ENCODE measurements at regions not wholly inside any gene's neighbourhood (a gene's known extent, or its start where the extent isn't known, plus 50 kb on each side); places are given as distances from the start of the nearest gene placed in this dataset.

DNA sequence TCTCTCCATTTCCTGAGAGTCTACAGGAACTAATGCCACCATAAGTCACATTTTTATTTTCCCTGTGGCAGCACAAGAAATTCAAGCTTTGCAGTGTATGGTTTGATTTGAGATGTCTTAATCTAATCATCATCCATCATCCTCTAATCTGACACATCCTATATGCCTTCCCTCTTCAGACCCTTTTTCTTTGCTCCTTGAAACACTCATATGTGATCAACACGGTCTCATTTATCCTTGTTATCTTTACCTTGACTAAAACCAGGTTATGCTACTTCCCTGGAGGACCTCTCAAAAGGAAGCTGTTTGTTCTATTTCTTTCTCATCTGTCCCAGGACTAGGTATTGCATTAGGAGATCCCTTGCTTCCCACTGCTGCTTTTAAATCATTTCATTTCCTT, 146.9 kb upstream of the MRPS30 start:
- no TSS peak for BruUV-seq (replicated peaks)
- H3K36me3 Mint-ChIP-seq (ENCODE audit: insufficient read depth, unreplicated experiment): no peaks in the 10 kb centered on the region
- no peaks in the 10 kb centered on the region for H3K4me1 Mint-ChIP-seq (ENCODE audit: low read depth, unreplicated experiment)
- DNase-seq: no peak
- TF ChIP-seq, protein P1, sequence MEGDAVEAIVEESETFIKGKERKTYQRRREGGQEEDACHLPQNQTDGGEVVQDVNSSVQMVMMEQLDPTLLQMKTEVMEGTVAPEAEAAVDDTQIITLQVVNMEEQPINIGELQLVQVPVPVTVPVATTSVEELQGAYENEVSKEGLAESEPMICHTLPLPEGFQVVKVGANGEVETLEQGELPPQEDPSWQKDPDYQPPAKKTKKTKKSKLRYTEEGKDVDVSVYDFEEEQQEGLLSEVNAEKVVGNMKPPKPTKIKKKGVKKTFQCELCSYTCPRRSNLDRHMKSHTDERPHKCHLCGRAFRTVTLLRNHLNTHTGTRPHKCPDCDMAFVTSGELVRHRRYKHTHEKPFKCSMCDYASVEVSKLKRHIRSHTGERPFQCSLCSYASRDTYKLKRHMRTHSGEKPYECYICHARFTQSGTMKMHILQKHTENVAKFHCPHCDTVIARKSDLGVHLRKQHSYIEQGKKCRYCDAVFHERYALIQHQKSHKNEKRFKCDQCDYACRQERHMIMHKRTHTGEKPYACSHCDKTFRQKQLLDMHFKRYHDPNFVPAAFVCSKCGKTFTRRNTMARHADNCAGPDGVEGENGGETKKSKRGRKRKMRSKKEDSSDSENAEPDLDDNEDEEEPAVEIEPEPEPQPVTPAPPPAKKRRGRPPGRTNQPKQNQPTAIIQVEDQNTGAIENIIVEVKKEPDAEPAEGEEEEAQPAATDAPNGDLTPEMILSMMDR (IDR thresholded peaks at IDR 0.05; ENCODE audit: insufficient read depth in 1 of 2, low read depth in 1 of 2, low read length in 1 of 2, severe bottlenecking in 1 of 2, unreplicated experiment in 1 of 2): no peak
- H3K9me3 ChIP-seq: no peaks in the 10 kb centered on the region
- no peaks in the 10 kb centered on the region for H3K4me1 ChIP-seq
- H3K36me3 ChIP-seq (ENCODE audit: control insufficient read depth, insufficient read depth, low read length): no peaks in the 10 kb centered on the region
- intact Hi-C loops (cut with micrococcal nuclease; ENCODE audit: unreplicated experiment): no loop called here
- no peaks in the 10 kb centered on the region for H3K27me3 ChIP-seq (replicated peaks; ENCODE audit: control insufficient read depth, insufficient read depth, low read length)
- no peak overlapping the region for H3K27ac Mint-ChIP-seq (ENCODE audit: unreplicated experiment)
- no peak overlapping the region for H3K4me3 ChIP-seq (ENCODE audit: low read depth, low read length)
- no peaks in the 10 kb centered on the region for H3K27me3 Mint-ChIP-seq (ENCODE audit: insufficient read depth, unreplicated experiment)
- H3K9me3 Mint-ChIP-seq (ENCODE audit: unreplicated experiment): peaks cover 25% of the 10 kb centered on the region
- CTCF ChIA-PET: no interaction called here
- POLR2A ChIA-PET: no interaction called here
- H3K4me3 Mint-ChIP-seq (ENCODE audit: unreplicated experiment): no peak overlapping the region

DNA sequence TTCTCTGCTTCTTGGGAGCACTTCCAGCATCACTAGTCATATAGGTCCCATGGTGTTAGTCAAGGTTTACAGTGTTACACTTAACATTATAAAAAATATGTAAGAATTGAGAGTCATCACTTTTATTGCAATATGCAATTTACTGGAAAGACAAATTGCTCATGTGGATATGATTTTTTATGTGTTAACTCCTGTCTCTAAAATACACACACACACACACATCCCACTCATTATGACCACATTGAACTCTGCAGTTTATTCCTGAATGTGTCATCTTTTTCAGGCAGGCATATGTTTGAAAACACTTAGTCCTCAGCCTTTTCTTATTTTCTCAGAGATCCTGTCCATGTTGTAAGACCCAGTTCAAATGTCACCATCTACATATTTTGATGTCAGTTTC, 148.5 kb upstream of the MRPS30 start:
- ChIA-PET CTCF (no interaction called here), POLR2A (no interaction called here)
- H3K27me3 ChIP-seq (replicated peaks; ENCODE audit: control insufficient read depth, insufficient read depth, low read length): no peaks in the 10 kb centered on the region
- no peak overlapping the region for H3K4me3 ChIP-seq (ENCODE audit: low read depth, low read length)
- H3K27ac Mint-ChIP-seq (ENCODE audit: unreplicated experiment): no peak overlapping the region
- no peaks in the 10 kb centered on the region for H3K4me1 Mint-ChIP-seq (ENCODE audit: low read depth, unreplicated experiment)
- intact Hi-C loops (cut with micrococcal nuclease; ENCODE audit: unreplicated experiment): no loop called here
- no peak for DNase-seq
- no peaks in the 10 kb centered on the region for H3K4me1 ChIP-seq
- no peaks in the 10 kb centered on the region for H3K27me3 Mint-ChIP-seq (ENCODE audit: insufficient read depth, unreplicated experiment)
- no peaks in the 10 kb centered on the region for H3K36me3 ChIP-seq (ENCODE audit: control insufficient read depth, insufficient read depth, low read length)
- H3K36me3 Mint-ChIP-seq (ENCODE audit: insufficient read depth, unreplicated experiment): no peaks in the 10 kb centered on the region
- peaks cover 4% of the 10 kb centered on the region; the same call in 1 of the 2 replicates for H3K9me3 ChIP-seq
- TF ChIP-seq, protein P1 (IDR thresholded peaks at IDR 0.05; ENCODE audit: insufficient read depth in 1 of 2, low read depth in 1 of 2, low read length in 1 of 2, severe bottlenecking in 1 of 2, unreplicated experiment in 1 of 2): no peak
- H3K9me3 Mint-ChIP-seq (ENCODE audit: unreplicated experiment): peaks cover 36% of the 10 kb centered on the region
- H3K4me3 Mint-ChIP-seq (ENCODE audit: unreplicated experiment): no peak overlapping the region
- BruUV-seq (replicated peaks): no TSS peak

DNA sequence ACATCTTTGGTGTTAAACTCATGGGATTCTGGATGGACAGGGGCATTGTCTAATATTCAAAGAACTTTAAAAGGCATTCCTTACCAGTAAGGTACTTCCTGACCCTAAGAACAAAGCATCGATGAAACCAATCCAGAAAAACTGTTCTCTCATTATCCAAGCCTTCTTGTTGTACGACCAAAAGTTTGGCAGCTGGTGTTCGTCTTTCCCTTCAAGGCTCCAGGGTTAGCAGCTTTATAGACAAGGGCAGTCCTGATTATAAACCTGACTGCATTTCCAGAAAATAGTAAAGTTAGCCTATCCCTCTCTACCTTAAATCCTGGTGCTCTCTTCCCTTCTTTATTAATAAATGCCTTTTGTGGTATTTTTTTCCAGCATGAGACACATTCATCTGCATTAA, 149.4 kb upstream of the MRPS30 start:
- POLR2A ChIA-PET: no interaction called here

More for the DNA sequence above, 149.4 kb upstream of the MRPS30 start:
- peaks cover 4% of the 10 kb centered on the region; the same call in 1 of the 2 replicates for H3K9me3 ChIP-seq
- no peak for DNase-seq
- Mint-ChIP-seq H3K27ac (ENCODE audit: unreplicated experiment) (no peak overlapping the region), H3K4me1 (ENCODE audit: low read depth, unreplicated experiment) (no peaks in the 10 kb centered on the region), H3K4me3 (ENCODE audit: unreplicated experiment) (no peak overlapping the region), H3K9me3 (ENCODE audit: unreplicated experiment) (peaks cover 43% of the 10 kb centered on the region), H3K27me3 (ENCODE audit: insufficient read depth, unreplicated experiment) (no peaks in the 10 kb centered on the region), H3K36me3 (ENCODE audit: insufficient read depth, unreplicated experiment) (no peaks in the 10 kb centered on the region)
- TF ChIP-seq, protein P1 (IDR thresholded peaks at IDR 0.05; ENCODE audit: insufficient read depth in 1 of 2, low read depth in 1 of 2, low read length in 1 of 2, severe bottlenecking in 1 of 2, unreplicated experiment in 1 of 2): no peak
- CTCF ChIA-PET: no interaction called here
- no peaks in the 10 kb centered on the region for H3K36me3 ChIP-seq (ENCODE audit: control insufficient read depth, insufficient read depth, low read length)
- no peaks in the 10 kb centered on the region for H3K4me1 ChIP-seq
- BruUV-seq (replicated peaks): no TSS peak
- intact Hi-C loops (cut with micrococcal nuclease; ENCODE audit: unreplicated experiment): no loop called here
- H3K27me3 ChIP-seq (replicated peaks; ENCODE audit: control insufficient read depth, insufficient read depth, low read length): no peaks in the 10 kb centered on the region
- H3K4me3 ChIP-seq (ENCODE audit: low read depth, low read length): no peak overlapping the region

All from Caco-2 (cell line).